ENCODE measurements at regions not wholly inside any gene's neighbourhood (a gene's known extent, or its start where the extent isn't known, plus 50 kb on each side); places are given as distances from the start of the nearest gene placed in this dataset.

GRCh38 chr18:77654302-77654701 is 404.7 kb downstream of the GALR1 start:
- no peak overlapping the region for H3K9ac ChIP-seq (ENCODE audit: low read depth, low read length)
- no peak for ATAC-seq (ENCODE audit: insufficient read depth, low read depth)
- TF ChIP-seq CTCF (IDR thresholded peaks at IDR 0.05; ENCODE audit: borderline replicate concordance, extremely low read depth, low read length, poor library complexity, severe bottlenecking) (no peak), EZH2 (IDR thresholded peaks at IDR 0.05; ENCODE audit: borderline replicate concordance, low read depth, low read length, severe bottlenecking) (no peak)
- no peak overlapping the region for H2AFZ ChIP-seq (ENCODE audit: low read depth, low read length)
- H3K4me2 ChIP-seq (ENCODE audit: insufficient read depth, low read length): no peak overlapping the region
- no peak overlapping the region for H3K4me3 ChIP-seq (ENCODE audit: low read depth in 1 of 2, low read length in 2 of 2)
- H3K27ac ChIP-seq (ENCODE audit: low read length): no peak overlapping the region
- no peaks in the 10 kb centered on the region for H4K20me1 ChIP-seq (ENCODE audit: insufficient read depth, low read length)
- DNase-seq: no peak
- H3K4me1 ChIP-seq (ENCODE audit: insufficient read depth, low read length): no peaks in the 10 kb centered on the region
- H3K79me2 ChIP-seq (ENCODE audit: insufficient read depth, low read length): no peaks in the 10 kb centered on the region
- H3K27me3 ChIP-seq (ENCODE audit: insufficient read depth, low read length, poor library complexity): no peaks in the 10 kb centered on the region
- no peaks in the 10 kb centered on the region for H3K36me3 ChIP-seq (ENCODE audit: insufficient read depth, low read length)
- no peaks in the 10 kb centered on the region for H3K9me3 ChIP-seq (ENCODE audit: insufficient read depth, low read length, severe bottlenecking)

GRCh38 chr18:77657651-77658298 is 408.1 kb downstream of the GALR1 start:
- ATAC-seq (ENCODE audit: insufficient read depth, low read depth): no peak
- Histone ChIP-seq H3K27ac (ENCODE audit: low read length) (no peak overlapping the region), H3K79me2 (ENCODE audit: insufficient read depth, low read length) (no peaks in the 10 kb centered on the region), H3K9me3 (ENCODE audit: insufficient read depth, low read length, severe bottlenecking) (no peaks in the 10 kb centered on the region), H3K4me3 (ENCODE audit: low read depth in 1 of 2, low read length in 2 of 2) (no peak overlapping the region), H2AFZ (ENCODE audit: low read depth, low read length) (no peak overlapping the region), H3K9ac (ENCODE audit: low read depth, low read length) (no peak overlapping the region), H3K4me1 (ENCODE audit: insufficient read depth, low read length) (no peaks in the 10 kb centered on the region), H4K20me1 (ENCODE audit: insufficient read depth, low read length) (no peaks in the 10 kb centered on the region), H3K27me3 (ENCODE audit: insufficient read depth, low read length, poor library complexity) (no peaks in the 10 kb centered on the region), H3K4me2 (ENCODE audit: insufficient read depth, low read length) (no peak overlapping the region), H3K36me3 (ENCODE audit: insufficient read depth, low read length) (no peaks in the 10 kb centered on the region)
- DNase-seq: no peak
- TF ChIP-seq EZH2 (IDR thresholded peaks at IDR 0.05; ENCODE audit: borderline replicate concordance, low read depth, low read length, severe bottlenecking) (no peak), CTCF (IDR thresholded peaks at IDR 0.05; ENCODE audit: borderline replicate concordance, extremely low read depth, low read length, poor library complexity, severe bottlenecking) (no peak)

GRCh38 chr18:77658299-77658662 is 408.6 kb downstream of the GALR1 start:
- Histone ChIP-seq H4K20me1 (ENCODE audit: insufficient read depth, low read length) (no peaks in the 10 kb centered on the region), H3K4me1 (ENCODE audit: insufficient read depth, low read length) (no peaks in the 10 kb centered on the region), H3K79me2 (ENCODE audit: insufficient read depth, low read length) (no peaks in the 10 kb centered on the region), H3K4me3 (ENCODE audit: low read depth in 1 of 2, low read length in 2 of 2) (no peak overlapping the region), H3K4me2 (ENCODE audit: insufficient read depth, low read length) (no peak overlapping the region), H3K27me3 (ENCODE audit: insufficient read depth, low read length, poor library complexity) (no peaks in the 10 kb centered on the region), H2AFZ (ENCODE audit: low read depth, low read length) (no peak overlapping the region), H3K36me3 (ENCODE audit: insufficient read depth, low read length) (no peaks in the 10 kb centered on the region), H3K9ac (ENCODE audit: low read depth, low read length) (no peak overlapping the region), H3K9me3 (ENCODE audit: insufficient read depth, low read length, severe bottlenecking) (no peaks in the 10 kb centered on the region), H3K27ac (ENCODE audit: low read length) (no peak overlapping the region)
- no peak for DNase-seq
- no peak for ATAC-seq (ENCODE audit: insufficient read depth, low read depth)
- no peak for TF ChIP-seq EZH2 (IDR thresholded peaks at IDR 0.05; ENCODE audit: borderline replicate concordance, low read depth, low read length, severe bottlenecking)
- no peak for TF ChIP-seq CTCF (IDR thresholded peaks at IDR 0.05; ENCODE audit: borderline replicate concordance, extremely low read depth, low read length, poor library complexity, severe bottlenecking)

Data from DND-41 (cell line).